HG02678 (cell line): ENCODE measurements at regions not wholly inside any gene's neighbourhood (a gene's known extent, or its start where the extent isn't known, plus 50 kb on each side); places are given as distances from the start of the nearest gene placed in this dataset.
A peak's percentile ranks its signal among the peaks of the same experiment; 100 is the strongest.
"Not testable (repeated sequence)": the region's sequence is repeated elsewhere in the genome, so short reads cannot be mapped to it uniquely, and the experiment has no call there.

Experiments
- ATAC-seq: cut with Tn5 transposase; IDR thresholded peaks from one replicate; pipeline ENCODE4 v1.9.1; 2021; ENCODE audit warnings: mild to moderate bottlenecking, moderate library complexity; ENCODE audit not compliant: unreplicated experiment

- ATAC-seq = no peak
Measured at GRCh38 chr3:87624860-87625259, 348.5 kb upstream of the POU1F1 start.

- peak; percentile 79 for ATAC-seq
Measured at GRCh38 chr3:87621667-87622066, 345.3 kb upstream of the POU1F1 start.

GRCh38 chr3:87615506-87615905 is 339.1 kb upstream of the POU1F1 start:
- ATAC-seq = no peak

GRCh38 chr3:87614998-87615397 is 338.6 kb upstream of the POU1F1 start:
- ATAC-seq = no peak

GRCh38 chr3:87607234-87607633 is 330.9 kb upstream of the POU1F1 start:
- no peak for ATAC-seq

GRCh38 chr3:87595798-87596197 is 319.4 kb upstream of the POU1F1 start:
- no peak for ATAC-seq

GRCh38 chr3:87581240-87581639 is 304.9 kb upstream of the POU1F1 start:
- no peak for ATAC-seq

- ATAC-seq = no peak
Measured at GRCh38 chr3:87576752-87577151, 300.4 kb upstream of the POU1F1 start.

GRCh38 chr3:87575550-87575949 is 299.2 kb upstream of the POU1F1 start:
- no peak for ATAC-seq

GRCh38 chr3:87568331-87568730 is 291.9 kb upstream of the POU1F1 start:
- ATAC-seq = no peak

- ATAC-seq = no peak
Measured at GRCh38 chr3:87564438-87564837, 288.1 kb upstream of the POU1F1 start.

- ATAC-seq = no peak
Measured at GRCh38 chr3:87563712-87564111, 287.3 kb upstream of the POU1F1 start.

GRCh38 chr3:87558492-87558891 is 282.1 kb upstream of the POU1F1 start:
- no peak for ATAC-seq

GRCh38 chr3:87555290-87555689 is 278.9 kb upstream of the POU1F1 start:
- no peak for ATAC-seq

GRCh38 chr3:87553058-87553457 is 276.7 kb upstream of the POU1F1 start:
- no peak for ATAC-seq

GRCh38 chr3:87550892-87551291 is 274.5 kb upstream of the POU1F1 start:
- ATAC-seq = no peak

GRCh38 chr3:87549208-87549607 is 272.8 kb upstream of the POU1F1 start:
- ATAC-seq = no peak

GRCh38 chr3:87548271-87548670 is 271.9 kb upstream of the POU1F1 start:
- no peak for ATAC-seq

GRCh38 chr3:87546216-87546615 is 269.8 kb upstream of the POU1F1 start:
- ATAC-seq = no peak

- ATAC-seq = not testable (repeated sequence)
Measured at GRCh38 chr3:87543408-87543807, 267.0 kb upstream of the POU1F1 start.

GRCh38 chr3:87541723-87542122 is 265.3 kb upstream of the POU1F1 start:
- ATAC-seq = no peak

GRCh38 chr3:87538722-87539121 is 262.3 kb upstream of the POU1F1 start:
- not testable (repeated sequence) for ATAC-seq

- no peak for ATAC-seq
Measured at GRCh38 chr3:87509401-87509800, 233.0 kb upstream of the POU1F1 start.

GRCh38 chr3:87508921-87509320 is 232.5 kb upstream of the POU1F1 start:
- ATAC-seq = no peak
